Activated CD8-positive, alpha-beta T cell treated with anti-CD3 and anti-CD28 coated beads for 36 hours (primary cell): ENCODE measurements at regions not wholly inside any gene's neighbourhood (a gene's known extent, or its start where the extent isn't known, plus 50 kb on each side); places are given as distances from the start of the nearest gene placed in this dataset.

Experiments used
- ATAC-seq: fragments of 200-7000 bp; cut with Tn5 transposase; one replicate; pipeline ENCODE4 v1.10.0; 2021; ENCODE audit warnings: mild to moderate bottlenecking, moderate library complexity
- CTCF ChIA-PET: fragments of 350-600 bp; sonication (Branson Sonifier 250); formaldehyde crosslinking; loops from one replicate; lab custom pipeline; 2021; ENCODE audit warnings: antibody characterized with exemption; lab: Charles Lee
- POLR2A ChIA-PET: fragments of 350-600 bp; sonication (Branson Sonifier 250); formaldehyde crosslinking; loops from one replicate; lab custom pipeline; 2021; ENCODE audit warnings: antibody characterized with exemption; lab: Charles Lee
- DNase-seq: peaks from one replicate; pipeline ENCODE4 v3.0.0-alpha.2; 2020
- H3K27ac Mint-ChIP-seq: one replicate; pipeline ENCODE4 v1.8.0; 2021; ENCODE audit warnings: mild to moderate bottlenecking, mixed read lengths
- H3K27me3 Mint-ChIP-seq: one replicate; pipeline ENCODE4 v1.8.0; 2021; ENCODE audit warnings: mixed read lengths
- H3K36me3 Mint-ChIP-seq: one replicate; pipeline ENCODE4 v1.8.0; 2021; ENCODE audit warnings: low read depth, mixed read lengths
- H3K4me1 Mint-ChIP-seq: one replicate; pipeline ENCODE4 v1.8.0; 2021; ENCODE audit warnings: low read depth, mixed read lengths
- H3K4me3 Mint-ChIP-seq: one replicate; pipeline ENCODE4 v1.8.0; 2021; ENCODE audit warnings: mild to moderate bottlenecking, moderate library complexity, mixed read lengths
- H3K9me3 Mint-ChIP-seq: one replicate; pipeline ENCODE4 v1.8.0; 2021; ENCODE audit warnings: mixed read lengths
- CTCF ChIP-seq: fragments of 200-600 bp; IDR thresholded peaks from one replicate; pipeline ENCODE4 v1.8.0; 2022; ENCODE audit warnings: antibody characterized with exemption, mild to moderate bottlenecking
- intact Hi-C: fragments of 100-400 bp; cut with micrococcal nuclease; formaldehyde crosslinking; loops from one replicate; pipeline ENCODE4 v1.10.0; 2022

- ATAC-seq (no peak), DNase-seq (no peak)
- ChIA-PET POLR2A (no interaction called here), CTCF (interaction anchor here (1.0 to 1.7 kb wide), 3 partner anchors 14 to 1256 kb away, joined by 4 read pairs; no protein-coding TSS in a partner anchor)
- no peak for TF ChIP-seq CTCF
- Mint-ChIP-seq H3K36me3 (no peaks in the 10 kb centered on the region), H3K9me3 (no peaks in the 10 kb centered on the region), H3K27ac (no peak overlapping the region), H3K4me1 (peaks cover 6% of the 10 kb centered on the region), H3K27me3 (no peaks in the 10 kb centered on the region), H3K4me3 (no peak overlapping the region)
- intact Hi-C loops = no loop called here
Measured at GRCh38 chr6:44667226-44667625, 279.7 kb downstream of the CDC5L start.

GRCh38 chr6:44667668-44668390, 280.3 kb downstream of the CDC5L start:
- DNase-seq = peak; percentile 46
- H3K27me3 Mint-ChIP-seq = no peaks in the 10 kb centered on the region
- no peak overlapping the region for H3K4me3 Mint-ChIP-seq
- no peak for ATAC-seq
- POLR2A ChIA-PET = no interaction called here
- H3K27ac Mint-ChIP-seq = no peak overlapping the region
- no peaks in the 10 kb centered on the region for H3K9me3 Mint-ChIP-seq
- no peaks in the 10 kb centered on the region for H3K36me3 Mint-ChIP-seq
- H3K4me1 Mint-ChIP-seq = peaks cover 3% of the 10 kb centered on the region
- TF ChIP-seq CTCF = peak; percentile 41
- CTCF ChIA-PET = interaction anchor here (1.0 to 2.3 kb wide), 5 partner anchors 10 to 1255 kb away, joined by 4 to 13 read pairs (median 4); no protein-coding TSS in a partner anchor
- intact Hi-C loops = no loop called here

GRCh38 chr6:44668391-44668930, 281.0 kb downstream of the CDC5L start:
- Mint-ChIP-seq H3K4me3 (no peak overlapping the region), H3K9me3 (no peaks in the 10 kb centered on the region), H3K36me3 (no peaks in the 10 kb centered on the region), H3K27me3 (peaks cover 2% of the 10 kb centered on the region), H3K4me1 (no peaks in the 10 kb centered on the region), H3K27ac (no peak overlapping the region)
- TF ChIP-seq CTCF = no peak
- ChIA-PET CTCF (interaction anchor here (1.0 to 2.3 kb wide), 6 partner anchors 11 to 1255 kb away, joined by 3 to 13 read pairs (median 4); no protein-coding TSS in a partner anchor), POLR2A (no interaction called here)
- DNase-seq = no peak
- intact Hi-C loops = no loop called here
- ATAC-seq = no peak

GRCh38 chr6:44668976-44669934, 281.7 kb downstream of the CDC5L start:
- intact Hi-C loops = no loop called here
- no peak overlapping the region for H3K4me3 Mint-ChIP-seq
- ChIA-PET POLR2A (no interaction called here), CTCF (interaction anchor here (1.1 to 2.3 kb wide), 4 partner anchors 12 to 103 kb away, joined by 3 to 13 read pairs (median 4); no protein-coding TSS in a partner anchor)
- H3K9me3 Mint-ChIP-seq = no peaks in the 10 kb centered on the region
- H3K27ac Mint-ChIP-seq = no peak overlapping the region
- DNase-seq = no peak
- no peaks in the 10 kb centered on the region for H3K36me3 Mint-ChIP-seq
- H3K27me3 Mint-ChIP-seq = peaks cover 2% of the 10 kb centered on the region
- TF ChIP-seq CTCF = no peak
- no peak for ATAC-seq
- H3K4me1 Mint-ChIP-seq = no peaks in the 10 kb centered on the region
